ENCODE measurements at regions not wholly inside any gene's neighbourhood (a gene's known extent, or its start where the extent isn't known, plus 50 kb on each side); places are given as distances from the start of the nearest gene placed in this dataset.
"Not testable (repeated sequence)": the region's sequence is repeated elsewhere in the genome, so short reads cannot be mapped to it uniquely, and the experiment has no call there.

DNA sequence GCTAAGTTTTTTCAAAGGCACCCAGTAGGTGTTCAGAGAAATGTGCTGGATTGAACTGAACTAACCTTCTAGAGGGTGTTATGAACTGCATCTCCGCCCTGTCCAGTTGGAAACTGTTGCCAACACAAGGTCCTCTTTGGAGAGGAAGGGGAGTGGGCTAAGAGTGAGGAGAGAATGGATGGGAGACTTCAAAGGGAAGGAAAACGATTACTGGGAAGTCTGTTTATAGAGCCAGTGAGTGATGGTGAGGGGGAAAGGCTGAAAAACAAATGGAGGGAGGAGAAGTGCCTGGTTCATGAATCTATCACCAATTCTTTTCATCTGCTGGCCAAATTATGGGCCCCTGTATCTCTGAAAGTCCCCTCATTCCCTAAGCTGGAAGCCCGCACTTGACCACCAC lies 86.0 kb upstream of the TBX5 start:
- no peak overlapping the region for H3K27ac ChIP-seq (ENCODE audit: low read depth, low read length)
- H3K4me3 ChIP-seq (ENCODE audit: low read depth, low read length), result no peak overlapping the region
- H2BK12ac ChIP-seq (ENCODE audit: low read length), result no peak overlapping the region
- no peaks in the 10 kb centered on the region for H3K79me2 ChIP-seq (ENCODE audit: control insufficient read depth, insufficient read depth, low read length, poor library complexity)
- no peak overlapping the region for H3K9ac ChIP-seq (ENCODE audit: low read length)
- H2BK120ac ChIP-seq (ENCODE audit: insufficient read depth, low read length, poor library complexity), result no peak overlapping the region
- H3K9me3 ChIP-seq (ENCODE audit: insufficient read depth, low read depth, low read length), result no peaks in the 10 kb centered on the region
- no peak overlapping the region for H4K91ac ChIP-seq (ENCODE audit: low read depth, low read length)
- no peak overlapping the region for H3K23ac ChIP-seq (ENCODE audit: low read length)
- H3K4me2 ChIP-seq (ENCODE audit: low read length), result no peak overlapping the region
- H4K12ac ChIP-seq (ENCODE audit: low read depth, low read length), result no peak overlapping the region
- H3K79me1 ChIP-seq (ENCODE audit: low read length), result no peaks in the 10 kb centered on the region
- H3K36me3 ChIP-seq (ENCODE audit: control insufficient read depth in 1 of 2, insufficient read depth in 2 of 2, low read length in 2 of 2), result no peaks in the 10 kb centered on the region
- no peak overlapping the region for H3K4ac ChIP-seq (ENCODE audit: low read depth, low read length)
- H2BK5ac ChIP-seq (ENCODE audit: low read depth, low read length, poor library complexity), result no peak overlapping the region
- H4K8ac ChIP-seq (ENCODE audit: low read depth, low read length), result no peak overlapping the region
- no peaks in the 10 kb centered on the region for H3K27me3 ChIP-seq (ENCODE audit: insufficient read depth, low read length)
- no peaks in the 10 kb centered on the region for H3K4me1 ChIP-seq (ENCODE audit: control insufficient read depth in 1 of 2, insufficient read depth in 2 of 2, low read length in 2 of 2)
- no CpG with 5 or more reads among the region's 3 CpGs for WGBS (ENCODE audit: extremely low coverage, insufficient coverage, insufficient read length)
- H3K14ac ChIP-seq (ENCODE audit: low read length), result no peak overlapping the region
- H2AFZ ChIP-seq (ENCODE audit: insufficient read depth, low read length, poor library complexity), result no peak overlapping the region
- no peak overlapping the region for H3K18ac ChIP-seq (ENCODE audit: low read length)
- H2AK5ac ChIP-seq (ENCODE audit: low read length), result no peak overlapping the region
- DNase-seq, result no peak

DNA sequence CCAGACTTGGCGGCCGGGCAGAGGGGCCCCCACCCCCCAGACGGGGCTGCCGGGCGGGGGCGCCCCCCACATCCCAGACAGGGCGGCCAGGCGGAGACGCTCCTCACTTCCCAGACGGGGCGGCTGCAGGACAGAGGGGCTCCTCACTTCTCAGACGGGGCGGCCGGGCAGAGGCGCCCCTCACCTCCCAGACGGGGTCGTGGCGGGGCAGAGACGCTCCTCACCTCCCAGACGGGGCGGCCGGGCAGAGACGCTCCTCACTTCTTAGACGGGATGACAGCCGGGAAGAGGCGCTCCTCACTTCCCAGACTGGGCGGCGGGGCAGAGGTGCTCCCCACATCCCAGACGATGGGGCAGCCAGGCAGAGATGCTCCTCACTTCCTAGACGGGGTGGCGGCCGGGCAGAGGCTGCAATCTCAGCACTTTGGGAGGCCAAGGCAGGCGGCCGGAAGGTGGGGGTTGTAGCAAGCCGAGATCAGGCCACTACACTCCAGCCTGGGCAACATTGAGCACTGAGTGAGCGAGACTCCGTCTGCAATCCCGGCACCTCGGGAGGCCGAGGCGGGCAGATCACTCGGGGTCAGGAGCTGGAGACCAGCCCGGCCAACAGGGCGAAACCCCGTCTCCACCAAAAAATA lies 79.0 kb upstream of the TBX5 start:
- not testable (repeated sequence) for H2BK12ac ChIP-seq (ENCODE audit: low read length); H4K12ac ChIP-seq (ENCODE audit: low read depth, low read length); H3K23ac ChIP-seq (ENCODE audit: low read length); H4K91ac ChIP-seq (ENCODE audit: low read depth, low read length); H2BK5ac ChIP-seq (ENCODE audit: low read depth, low read length, poor library complexity); DNase-seq; H2BK120ac ChIP-seq (ENCODE audit: insufficient read depth, low read length, poor library complexity); H3K14ac ChIP-seq (ENCODE audit: low read length); H3K27ac ChIP-seq (ENCODE audit: low read depth, low read length); H3K36me3 ChIP-seq (ENCODE audit: control insufficient read depth in 1 of 2, insufficient read depth in 2 of 2, low read length in 2 of 2); H2AFZ ChIP-seq (ENCODE audit: insufficient read depth, low read length, poor library complexity); H3K79me1 ChIP-seq (ENCODE audit: low read length); H2AK5ac ChIP-seq (ENCODE audit: low read length); H3K9ac ChIP-seq (ENCODE audit: low read length); H3K4me2 ChIP-seq (ENCODE audit: low read length); H3K9me3 ChIP-seq (ENCODE audit: insufficient read depth, low read depth, low read length); H3K4ac ChIP-seq (ENCODE audit: low read depth, low read length); H3K4me3 ChIP-seq (ENCODE audit: low read depth, low read length); H3K79me2 ChIP-seq (ENCODE audit: control insufficient read depth, insufficient read depth, low read length, poor library complexity); H3K4me1 ChIP-seq (ENCODE audit: control insufficient read depth in 1 of 2, insufficient read depth in 2 of 2, low read length in 2 of 2); H3K18ac ChIP-seq (ENCODE audit: low read length); H4K8ac ChIP-seq (ENCODE audit: low read depth, low read length)
- peaks cover 26% of the 10 kb centered on the region for H3K27me3 ChIP-seq (ENCODE audit: insufficient read depth, low read length)
- WGBS (ENCODE audit: extremely low coverage, insufficient coverage, insufficient read length), result no CpG with 5 or more reads among the region's 45 CpGs

DNA sequence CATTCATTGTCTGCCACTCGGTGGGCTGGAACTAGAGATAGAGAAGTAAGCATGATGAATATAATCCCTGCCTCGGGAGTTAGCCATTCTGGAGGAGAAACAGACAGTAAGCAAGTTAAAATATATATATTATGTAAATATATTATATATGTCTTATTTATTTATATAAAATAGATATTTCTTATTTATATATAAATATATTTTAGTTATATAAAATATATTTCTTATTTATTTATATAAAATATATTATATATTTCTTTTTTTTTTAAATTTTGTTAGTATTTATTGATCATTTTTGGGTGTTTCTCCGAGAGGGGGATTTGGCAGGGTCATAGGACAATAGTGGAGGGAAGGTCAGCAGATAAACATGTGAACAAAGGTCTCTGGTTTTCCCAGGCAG lies 78.1 kb upstream of the TBX5 start:
- no peak overlapping the region for H3K14ac ChIP-seq (ENCODE audit: low read length)
- H3K9me3 ChIP-seq (ENCODE audit: insufficient read depth, low read depth, low read length), result peaks cover 5% of the 10 kb centered on the region
- no peak overlapping the region for H3K4ac ChIP-seq (ENCODE audit: low read depth, low read length)
- no peak overlapping the region for H2BK120ac ChIP-seq (ENCODE audit: insufficient read depth, low read length, poor library complexity)
- DNase-seq, result no peak
- no CpG with 5 or more reads among the region's 3 CpGs for WGBS (ENCODE audit: extremely low coverage, insufficient coverage, insufficient read length)
- no peak overlapping the region for H3K4me3 ChIP-seq (ENCODE audit: low read depth, low read length)
- H4K91ac ChIP-seq (ENCODE audit: low read depth, low read length), result no peak overlapping the region
- H3K23ac ChIP-seq (ENCODE audit: low read length), result no peak overlapping the region
- no peaks in the 10 kb centered on the region for H3K36me3 ChIP-seq (ENCODE audit: control insufficient read depth in 1 of 2, insufficient read depth in 2 of 2, low read length in 2 of 2)
- H3K9ac ChIP-seq (ENCODE audit: low read length), result no peak overlapping the region
- H2BK5ac ChIP-seq (ENCODE audit: low read depth, low read length, poor library complexity), result no peak overlapping the region
- peaks cover 0 to 3% of the 10 kb centered on the region in 2 experiments for H3K4me1 ChIP-seq (ENCODE audit: control insufficient read depth in 1 of 2, insufficient read depth in 2 of 2, low read length in 2 of 2)
- no peak overlapping the region for H4K12ac ChIP-seq (ENCODE audit: low read depth, low read length)
- no peak overlapping the region for H2AK5ac ChIP-seq (ENCODE audit: low read length)
- H3K18ac ChIP-seq (ENCODE audit: low read length), result no peak overlapping the region
- H2AFZ ChIP-seq (ENCODE audit: insufficient read depth, low read length, poor library complexity), result no peak overlapping the region
- H2BK12ac ChIP-seq (ENCODE audit: low read length), result no peak overlapping the region
- no peak overlapping the region for H4K8ac ChIP-seq (ENCODE audit: low read depth, low read length)
- no peaks in the 10 kb centered on the region for H3K79me2 ChIP-seq (ENCODE audit: control insufficient read depth, insufficient read depth, low read length, poor library complexity)
- no peaks in the 10 kb centered on the region for H3K79me1 ChIP-seq (ENCODE audit: low read length)
- H3K4me2 ChIP-seq (ENCODE audit: low read length), result no peak overlapping the region
- peaks cover 34% of the 10 kb centered on the region for H3K27me3 ChIP-seq (ENCODE audit: insufficient read depth, low read length)
- H3K27ac ChIP-seq (ENCODE audit: low read depth, low read length), result no peak overlapping the region

DNA sequence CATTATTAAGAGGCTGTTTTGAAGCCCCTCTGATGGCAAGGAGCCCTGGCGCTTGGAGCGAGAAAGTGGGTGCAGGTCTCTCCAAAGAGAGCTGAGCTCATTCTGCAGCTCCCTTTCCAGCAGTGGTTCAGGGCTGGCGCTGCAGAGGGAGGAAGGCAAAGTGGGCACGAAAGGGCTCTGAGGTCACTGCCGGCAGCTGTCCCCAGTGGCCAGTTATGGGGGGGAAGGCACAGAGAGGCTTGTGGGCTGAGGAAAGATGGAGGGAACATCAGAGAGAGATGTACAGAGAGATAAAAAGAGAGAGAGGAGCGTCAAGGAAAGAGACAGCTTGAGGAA lies 75.2 kb upstream of the TBX5 start:
- Histone ChIP-seq H3K14ac (ENCODE audit: low read length) (no peak overlapping the region), H3K79me2 (ENCODE audit: control insufficient read depth, insufficient read depth, low read length, poor library complexity) (no peaks in the 10 kb centered on the region), H3K4me3 (ENCODE audit: low read depth, low read length) (no peak overlapping the region), H4K8ac (ENCODE audit: low read depth, low read length) (no peak overlapping the region), H3K23ac (ENCODE audit: low read length) (no peak overlapping the region), H3K27ac (ENCODE audit: low read depth, low read length) (no peak overlapping the region), H2AK5ac (ENCODE audit: low read length) (no peak overlapping the region), H3K9me3 (ENCODE audit: insufficient read depth, low read depth, low read length) (peaks cover 5% of the 10 kb centered on the region), H2AFZ (ENCODE audit: insufficient read depth, low read length, poor library complexity) (no peak overlapping the region), H3K79me1 (ENCODE audit: low read length) (no peaks in the 10 kb centered on the region), H2BK12ac (ENCODE audit: low read length) (no peak overlapping the region), H2BK120ac (ENCODE audit: insufficient read depth, low read length, poor library complexity) (no peak overlapping the region), H3K4ac (ENCODE audit: low read depth, low read length) (no peak overlapping the region), H4K12ac (ENCODE audit: low read depth, low read length) (no peak overlapping the region), H4K91ac (ENCODE audit: low read depth, low read length) (no peak overlapping the region), H3K9ac (ENCODE audit: low read length) (no peak overlapping the region), H2BK5ac (ENCODE audit: low read depth, low read length, poor library complexity) (no peak overlapping the region), H3K4me2 (ENCODE audit: low read length) (no peak overlapping the region), H3K27me3 (ENCODE audit: insufficient read depth, low read length) (peaks cover 42% of the 10 kb centered on the region), H3K36me3 (ENCODE audit: control insufficient read depth in 1 of 2, insufficient read depth in 2 of 2, low read length in 2 of 2) (no peaks in the 10 kb centered on the region), H3K18ac (ENCODE audit: low read length) (no peak overlapping the region), H3K4me1 (ENCODE audit: control insufficient read depth in 1 of 2, insufficient read depth in 2 of 2, low read length in 2 of 2) (peaks cover 0 to 3% of the 10 kb centered on the region in 2 experiments)
- no peak for DNase-seq
- no CpG with 5 or more reads among the region's 6 CpGs for WGBS (ENCODE audit: extremely low coverage, insufficient coverage, insufficient read length)
